ENCODE measurements at regions not wholly inside any gene's neighbourhood (a gene's known extent, or its start where the extent isn't known, plus 50 kb on each side); places are given as distances from the start of the nearest gene placed in this dataset.
"Not testable (repeated sequence)": the region's sequence is repeated elsewhere in the genome, so short reads cannot be mapped to it uniquely, and the experiment has no call there.

DNA sequence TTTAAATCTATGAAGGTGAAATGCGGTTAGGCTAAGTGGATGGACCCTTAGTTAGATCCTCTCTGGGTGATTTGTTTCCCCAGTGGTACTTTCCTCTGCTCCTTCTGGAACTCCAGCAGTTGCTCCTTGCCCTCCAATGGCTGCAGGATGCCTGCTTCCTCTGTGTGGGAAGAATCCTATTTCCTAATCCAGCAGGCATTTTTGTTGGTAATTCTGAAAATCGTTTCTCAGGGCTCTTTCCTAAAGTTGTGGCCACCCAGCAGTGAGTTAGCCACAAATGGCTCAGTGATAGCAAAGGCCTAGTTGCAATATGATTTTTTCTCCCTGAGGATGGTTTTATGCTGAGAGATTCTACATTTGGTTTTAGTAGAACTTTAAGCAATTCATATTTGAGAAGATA lies 332.3 kb upstream of the C2CD4B start:
- intact Hi-C loops (cut with micrococcal nuclease) = no loop called here

DNA sequence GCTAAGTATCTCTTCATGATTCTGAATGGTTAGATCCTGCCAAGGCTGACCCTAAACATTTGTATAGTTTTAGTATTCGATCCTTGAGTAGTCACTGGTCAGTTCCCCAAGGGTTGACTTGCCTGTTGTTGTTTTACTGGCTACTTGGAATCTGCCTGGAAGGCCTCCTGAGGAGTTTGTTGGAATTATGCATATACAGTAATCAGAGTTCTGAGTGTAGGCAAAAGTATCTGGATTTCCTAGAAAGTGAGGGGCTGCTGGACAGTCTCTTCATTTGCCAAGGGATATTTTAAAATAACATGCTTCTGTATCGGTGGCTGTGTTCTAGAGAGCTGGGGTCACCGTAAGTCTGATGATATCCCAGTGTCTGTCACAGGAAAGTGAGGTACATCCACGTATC lies 333.2 kb upstream of the C2CD4B start:
- intact Hi-C loops (cut with micrococcal nuclease) = no loop called here

DNA sequence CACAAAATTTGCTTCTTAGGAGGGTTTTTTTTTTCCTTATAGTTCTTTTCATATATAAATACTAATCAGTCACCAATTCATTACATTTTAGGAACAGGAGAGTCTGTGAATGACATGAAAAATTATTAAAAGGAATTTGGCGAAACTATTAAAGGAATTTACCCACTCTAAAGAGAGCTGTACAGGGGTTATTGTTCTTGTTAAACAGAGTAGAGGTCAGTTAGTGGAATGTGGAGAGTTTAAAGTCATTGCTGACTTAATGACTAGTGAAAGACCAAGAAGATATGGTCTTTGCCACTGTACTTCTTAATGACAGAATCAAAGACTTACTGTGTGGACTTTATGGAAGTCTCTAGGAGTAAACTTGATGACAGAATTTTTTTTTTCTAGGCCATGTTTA lies 333.6 kb upstream of the C2CD4B start:
- intact Hi-C loops (cut with micrococcal nuclease) = no loop called here

DNA sequence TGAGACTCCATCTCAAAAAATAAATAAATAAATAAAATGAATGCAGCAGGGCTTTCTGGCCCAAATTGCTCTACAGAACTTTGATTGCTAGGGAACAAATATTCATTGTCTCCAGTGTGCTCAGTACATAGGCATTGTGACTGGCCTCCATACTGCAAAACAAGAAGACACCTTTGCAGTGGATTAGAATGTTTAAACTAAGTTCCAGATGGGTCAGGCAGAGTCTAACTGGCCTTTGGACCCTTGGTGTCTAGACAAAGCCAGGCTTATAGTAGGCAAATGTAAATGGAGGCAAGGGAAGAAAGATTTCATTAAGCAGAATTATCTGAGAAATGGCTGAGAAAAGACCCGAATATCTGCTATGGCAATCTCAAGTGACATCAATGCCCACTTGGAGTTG lies 335.2 kb upstream of the C2CD4B start:
- intact Hi-C loops (cut with micrococcal nuclease) = no loop called here

DNA sequence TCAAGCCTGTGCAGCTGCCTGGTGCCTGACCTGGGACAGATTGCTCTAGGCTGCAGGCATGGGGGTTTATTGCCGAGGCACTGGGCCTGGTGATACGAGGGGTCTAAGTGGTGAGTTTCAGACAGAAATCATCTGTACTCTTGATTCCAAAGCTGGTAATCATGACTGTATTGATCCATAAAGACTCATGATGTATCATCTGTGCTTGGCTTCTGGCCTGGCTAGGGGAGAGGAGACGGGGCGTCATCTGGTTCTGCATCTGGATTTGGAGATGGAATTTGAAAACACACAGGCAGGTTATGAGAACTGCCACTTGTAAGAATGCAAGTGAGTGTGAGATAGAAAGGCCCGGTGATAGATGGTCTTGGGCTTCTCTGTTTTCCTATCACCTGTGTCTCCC lies 337.4 kb upstream of the C2CD4B start:
- intact Hi-C loops (cut with micrococcal nuclease) = no loop called here

DNA sequence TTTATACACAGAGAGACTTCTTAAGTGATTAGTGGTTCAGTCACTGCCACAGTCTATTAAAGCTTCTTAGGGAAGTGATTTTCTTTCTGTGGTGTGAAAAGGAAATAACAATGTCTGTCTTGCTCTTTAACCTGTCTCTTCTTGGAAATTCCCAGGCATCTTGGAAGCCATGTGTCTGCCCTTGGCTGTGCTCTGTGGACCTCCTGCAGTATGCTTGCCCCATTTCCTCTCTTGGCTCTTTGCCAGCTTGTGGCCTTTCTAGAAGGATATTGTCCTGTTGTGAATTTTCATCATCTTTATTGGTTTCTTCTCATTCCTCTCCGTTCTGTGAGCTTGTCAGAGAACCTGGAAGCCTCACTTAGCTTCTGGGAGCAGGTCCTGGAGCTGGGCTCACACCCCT lies 338.4 kb upstream of the C2CD4B start:
- intact Hi-C loops (cut with micrococcal nuclease) = no loop called here

DNA sequence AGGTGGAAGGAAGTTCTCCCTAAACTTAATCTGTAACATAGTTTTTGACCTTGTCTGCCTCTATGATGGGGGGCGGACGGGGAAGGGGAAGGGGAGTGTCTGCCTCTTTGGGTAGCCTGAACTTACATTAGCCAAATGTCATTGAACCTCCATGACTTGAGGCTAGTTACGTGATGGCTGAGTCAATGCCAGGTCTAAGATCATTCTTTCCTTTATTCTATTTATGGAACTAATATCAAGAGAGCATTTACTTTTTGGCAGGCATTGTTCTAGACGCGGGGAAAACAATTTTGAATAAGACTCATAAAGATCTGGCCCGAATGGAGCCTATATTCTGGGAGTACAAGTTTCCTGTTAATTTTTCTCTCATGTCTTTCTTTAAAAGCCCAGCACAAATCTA lies 340.7 kb upstream of the C2CD4B start:
- intact Hi-C loops (cut with micrococcal nuclease) = no loop called here

DNA sequence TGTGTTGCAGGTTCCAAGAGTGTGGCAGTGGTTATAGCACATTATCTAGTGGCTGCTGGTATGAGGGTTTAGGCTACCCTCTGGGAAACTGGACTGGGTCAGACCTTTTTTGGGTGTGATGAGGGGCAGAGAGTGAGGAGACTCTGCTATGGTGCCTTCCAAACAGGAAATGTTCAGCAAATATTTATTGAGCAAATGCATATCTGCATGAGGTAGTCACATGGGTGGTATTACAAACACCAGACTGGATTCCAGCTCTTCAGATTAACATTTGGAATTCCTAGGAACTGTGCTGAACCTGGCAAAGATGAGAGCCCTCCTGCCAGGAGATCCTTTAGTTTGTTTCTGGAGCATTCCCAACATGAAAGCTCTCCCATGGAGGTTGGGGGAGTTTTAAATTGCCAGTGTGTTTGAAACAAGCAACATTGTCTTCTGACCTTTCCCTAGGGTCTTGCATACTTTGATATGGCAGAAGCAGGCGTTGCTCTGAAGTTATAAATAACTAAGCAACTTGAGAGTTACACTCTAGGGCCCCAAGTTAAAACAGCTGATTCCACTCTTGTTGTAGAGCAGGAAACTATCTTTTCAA lies 341.2 kb upstream of the C2CD4B start:
- intact Hi-C loops (cut with micrococcal nuclease) = no loop called here

DNA sequence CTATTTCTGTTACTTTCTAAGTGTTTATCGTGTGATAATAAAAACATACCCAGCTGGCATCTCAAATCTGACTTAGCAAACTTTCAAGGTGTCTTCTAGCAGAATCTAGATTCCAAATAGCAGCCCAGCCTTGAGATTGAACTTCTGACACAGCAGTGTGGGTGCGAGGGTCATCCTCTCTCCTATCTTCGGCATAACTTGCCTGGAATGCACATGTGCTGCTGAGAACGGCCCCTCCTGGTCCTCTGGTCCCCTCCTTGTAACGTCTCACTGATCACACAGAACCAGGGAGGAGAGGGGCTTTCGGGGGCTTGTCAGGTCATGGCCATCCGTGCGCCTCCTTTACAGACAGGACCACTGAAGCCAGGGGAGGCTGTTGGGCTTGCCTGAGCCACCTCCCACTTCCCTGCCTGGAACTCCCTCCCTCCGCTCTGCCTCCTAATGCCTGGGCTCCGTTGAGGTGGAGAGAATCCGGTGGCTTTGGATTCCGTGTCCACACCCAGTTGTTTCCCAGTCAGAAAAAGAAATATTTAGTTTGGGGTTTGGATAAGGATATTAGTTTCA lies 344.4 kb upstream of the C2CD4B start:
- intact Hi-C loops (cut with micrococcal nuclease) = no loop called here

DNA sequence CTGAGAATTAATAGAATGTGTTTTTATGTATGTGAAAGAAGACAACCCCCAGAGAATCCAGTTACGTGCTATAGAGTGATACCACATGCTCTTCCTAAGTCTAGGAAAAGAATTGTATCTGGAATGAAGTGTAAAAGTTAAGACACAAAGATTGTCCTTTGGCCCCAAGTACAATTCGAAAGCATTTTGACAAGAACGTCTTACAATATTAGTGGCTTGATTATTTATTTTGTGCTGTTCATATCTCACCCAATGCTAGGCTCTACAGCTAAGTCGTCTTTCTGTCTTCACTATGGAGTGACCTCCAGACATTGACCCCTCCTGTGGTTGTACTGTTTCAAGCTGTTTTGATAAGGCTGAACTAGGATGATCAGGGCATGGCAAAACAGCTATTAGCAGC lies 345.7 kb upstream of the C2CD4B start:
- intact Hi-C loops (cut with micrococcal nuclease) = no loop called here

DNA sequence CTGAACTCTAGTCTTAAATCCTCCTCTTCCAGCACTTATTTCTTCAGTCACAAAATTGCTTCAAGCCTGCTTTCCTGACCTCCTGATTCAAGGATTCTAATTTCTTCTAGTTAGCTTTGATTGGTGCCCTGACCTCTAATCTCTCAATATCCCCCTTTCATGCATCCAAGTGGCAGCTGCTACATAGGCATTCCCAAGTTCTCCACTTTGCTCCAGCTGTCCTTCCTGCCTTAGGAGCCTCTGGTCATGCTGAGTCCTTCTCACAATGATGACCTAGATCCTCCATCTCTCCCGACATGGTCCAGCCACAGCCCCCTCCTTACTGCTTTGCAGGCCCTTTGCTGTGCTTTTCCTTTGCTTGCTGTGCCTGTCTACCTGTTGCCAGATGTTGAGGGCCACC lies 347.8 kb upstream of the C2CD4B start:
- intact Hi-C loops (cut with micrococcal nuclease) = no loop called here

DNA sequence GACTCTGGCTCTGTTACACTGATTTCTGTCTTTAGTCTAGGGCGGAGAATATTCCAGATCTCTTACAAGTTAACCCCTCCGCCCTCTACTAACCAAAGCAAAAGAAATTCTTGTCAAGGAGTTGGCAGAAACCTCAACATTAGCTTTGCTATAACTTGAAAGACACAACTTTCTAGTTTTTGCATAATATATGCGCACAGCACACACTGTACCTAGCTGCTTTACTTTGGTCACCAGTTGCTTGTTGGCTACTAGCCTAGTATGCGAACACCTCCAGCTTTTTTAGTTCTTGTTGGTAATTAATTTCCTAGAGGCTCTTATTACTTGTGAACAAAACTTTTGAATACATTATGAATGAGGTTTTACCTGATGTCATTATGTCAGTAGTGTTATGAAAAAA lies 348.8 kb upstream of the C2CD4B start:
- intact Hi-C loops (cut with micrococcal nuclease) = no loop called here

DNA sequence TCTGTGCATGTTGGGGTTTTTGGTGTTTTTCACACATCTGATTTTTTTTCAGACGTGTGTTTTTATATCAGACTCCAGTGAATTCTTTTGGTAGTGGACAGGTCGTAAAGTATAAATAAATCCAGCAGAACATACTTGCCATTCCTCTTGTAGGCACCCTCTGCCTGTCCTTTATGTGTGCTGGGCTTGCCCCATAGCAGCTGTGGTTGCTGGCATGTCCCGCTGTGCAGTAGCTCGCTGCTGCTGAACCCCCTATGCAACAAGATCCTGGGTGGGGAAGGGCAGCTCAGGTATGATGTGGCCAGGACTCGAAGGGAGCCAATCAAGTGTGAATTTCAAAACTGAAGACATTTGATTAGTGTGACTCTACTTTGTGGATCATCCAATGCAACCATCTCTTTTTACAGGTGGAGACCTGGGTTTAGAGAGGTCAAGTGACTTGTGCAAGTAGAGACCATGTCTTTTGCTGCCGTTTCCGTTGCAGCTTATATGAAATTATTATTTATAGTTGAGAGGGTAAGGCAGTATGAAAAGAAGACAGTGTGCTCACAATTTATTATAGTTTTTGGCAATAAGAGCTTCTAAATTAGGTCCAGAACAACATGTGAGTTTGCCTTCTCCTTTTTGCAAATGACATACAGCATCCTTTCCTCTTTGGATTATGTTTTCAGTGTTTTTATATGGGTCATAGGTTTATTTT lies 350.8 kb upstream of the C2CD4B start:
- intact Hi-C loops (cut with micrococcal nuclease) = no loop called here

DNA sequence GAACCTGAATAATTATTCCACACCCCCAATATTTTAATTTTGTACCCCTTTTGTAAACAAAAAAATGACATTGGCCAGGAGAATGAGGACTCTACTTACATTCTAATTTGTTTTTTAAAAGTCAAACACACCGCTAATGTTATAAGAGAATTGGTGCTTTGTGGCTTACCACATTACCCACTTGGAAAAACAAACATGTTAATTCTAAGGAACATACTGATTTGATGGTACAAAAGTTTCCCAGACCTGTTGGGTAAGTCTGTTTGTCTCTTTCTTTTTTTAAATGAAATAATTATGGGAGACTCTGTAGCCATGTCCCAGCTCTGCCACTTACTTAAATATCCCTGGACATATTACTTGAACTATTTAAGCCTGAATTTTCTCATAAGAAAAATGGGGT lies 352.5 kb upstream of the C2CD4B start:
- intact Hi-C loops (cut with micrococcal nuclease) = no loop called here

DNA sequence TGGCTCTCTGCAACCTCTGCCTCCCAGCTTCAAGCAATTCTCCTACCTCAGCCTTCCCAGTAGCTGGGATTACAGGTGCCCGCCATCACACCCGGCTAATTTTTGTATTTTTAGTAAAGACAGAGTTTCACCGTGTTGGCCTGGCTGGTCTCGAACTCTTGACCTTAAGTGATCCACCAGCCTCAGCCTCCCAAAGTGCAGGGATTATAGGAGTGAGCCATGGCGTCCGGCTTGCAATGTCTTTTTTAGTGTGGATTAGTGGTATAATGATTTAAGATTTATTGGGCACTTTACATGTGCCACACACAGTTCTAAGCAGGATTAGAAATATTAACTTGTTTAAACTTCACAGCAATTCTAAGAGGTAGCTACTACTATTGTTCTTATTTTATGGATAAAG lies 353.6 kb upstream of the C2CD4B start:
- intact Hi-C loops (cut with micrococcal nuclease) = not testable (repeated sequence)

DNA sequence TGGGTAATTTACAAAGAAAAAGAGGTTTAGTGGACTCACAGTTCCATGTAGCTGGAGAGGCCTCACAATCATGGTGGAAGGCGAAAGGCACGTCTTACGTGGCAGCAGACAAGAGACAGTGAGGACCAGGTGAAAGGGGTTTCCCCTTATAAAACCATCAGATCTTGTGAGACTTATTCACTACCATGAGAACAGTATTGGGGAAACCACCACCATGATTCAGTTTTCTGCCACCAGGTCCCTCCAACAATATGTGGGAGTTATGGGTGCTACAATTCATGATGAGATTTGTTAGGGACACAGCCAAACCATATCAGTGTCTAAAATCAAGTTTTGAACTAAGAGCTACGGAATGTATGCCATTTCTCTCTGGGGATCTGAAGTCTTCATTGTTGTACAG lies 354.8 kb upstream of the C2CD4B start:
- intact Hi-C loops (cut with micrococcal nuclease) = no loop called here

DNA sequence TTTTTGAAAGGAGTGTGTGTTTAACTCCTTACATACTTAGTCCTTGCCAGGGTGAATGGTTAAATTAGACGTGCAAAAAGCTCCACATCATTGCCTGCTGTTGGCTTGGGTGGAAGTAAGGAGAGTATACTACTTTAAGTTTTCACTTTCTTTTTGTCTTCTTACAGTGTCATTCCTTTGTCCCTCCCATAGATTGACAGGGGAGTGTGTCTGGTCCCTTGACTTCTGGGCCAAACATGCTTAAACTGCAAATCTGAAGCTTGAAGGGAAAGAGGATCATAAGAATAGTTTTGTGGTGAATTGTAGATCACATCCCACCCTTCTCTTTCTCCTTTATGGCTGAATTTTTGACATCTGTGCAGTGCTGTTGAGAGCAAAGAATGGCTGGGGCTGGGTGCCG lies 355.8 kb upstream of the C2CD4B start:
- intact Hi-C loops (cut with micrococcal nuclease) = no loop called here

DNA sequence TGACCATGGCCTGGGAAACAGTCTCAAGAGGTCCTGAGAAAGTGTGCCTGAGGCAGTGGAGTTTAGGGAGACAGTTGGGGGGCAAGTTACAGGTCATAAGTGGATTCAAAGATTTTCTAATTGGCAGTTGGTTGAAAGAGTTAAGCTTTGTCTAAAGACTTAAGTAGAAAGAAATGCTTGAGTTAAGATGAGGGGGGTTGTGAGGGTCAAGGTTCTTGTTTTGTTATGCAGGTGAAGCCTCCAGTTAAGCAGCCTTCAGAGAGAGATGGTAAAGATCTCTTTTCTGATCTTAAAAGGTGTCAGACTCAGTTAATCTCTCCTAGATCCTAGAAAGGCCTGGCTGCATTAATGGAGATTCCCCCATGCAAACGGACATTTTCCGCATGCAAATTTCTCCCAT lies 356.3 kb upstream of the C2CD4B start:
- intact Hi-C loops (cut with micrococcal nuclease) = no loop called here

DNA sequence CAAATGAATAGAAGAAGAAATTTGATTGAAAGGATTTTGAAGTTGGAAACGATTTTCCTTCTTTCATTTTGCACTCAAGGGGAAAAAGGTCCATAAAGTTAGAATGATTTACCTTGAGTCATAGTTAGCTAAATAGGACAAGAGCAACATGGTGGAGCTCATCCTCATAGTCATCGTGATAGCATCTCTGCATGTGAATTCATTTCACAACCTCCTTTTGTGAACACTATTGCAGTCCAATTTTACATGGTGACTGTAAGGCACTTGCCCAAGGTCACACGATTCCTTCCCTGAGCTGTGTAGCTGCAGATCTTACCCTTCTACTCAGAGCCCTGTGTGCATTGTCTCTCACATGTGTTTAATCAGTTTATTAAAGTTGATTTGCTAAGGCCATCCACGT lies 359.8 kb upstream of the C2CD4B start:
- intact Hi-C loops (cut with micrococcal nuclease) = no loop called here

DNA sequence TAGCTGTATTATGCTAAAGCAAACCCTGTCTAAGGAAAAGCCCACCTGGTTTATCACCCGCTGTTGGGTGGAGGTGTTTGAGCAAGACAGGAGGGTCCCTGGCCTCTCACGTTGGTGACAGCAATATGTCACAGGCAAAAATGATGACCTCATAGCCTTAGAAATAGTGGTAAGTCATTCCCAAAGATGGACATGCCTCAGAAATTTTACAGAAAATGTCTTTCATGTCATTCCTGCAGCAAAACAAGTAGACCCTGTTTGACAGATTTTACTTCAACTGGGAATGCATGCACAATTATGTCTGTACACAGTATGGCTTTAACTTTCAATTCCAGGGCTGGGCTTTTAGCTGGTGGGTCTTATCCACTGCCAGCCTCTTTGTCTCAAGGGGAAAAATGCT lies 362.3 kb upstream of the C2CD4B start:
- intact Hi-C loops (cut with micrococcal nuclease) = no loop called here

DNA sequence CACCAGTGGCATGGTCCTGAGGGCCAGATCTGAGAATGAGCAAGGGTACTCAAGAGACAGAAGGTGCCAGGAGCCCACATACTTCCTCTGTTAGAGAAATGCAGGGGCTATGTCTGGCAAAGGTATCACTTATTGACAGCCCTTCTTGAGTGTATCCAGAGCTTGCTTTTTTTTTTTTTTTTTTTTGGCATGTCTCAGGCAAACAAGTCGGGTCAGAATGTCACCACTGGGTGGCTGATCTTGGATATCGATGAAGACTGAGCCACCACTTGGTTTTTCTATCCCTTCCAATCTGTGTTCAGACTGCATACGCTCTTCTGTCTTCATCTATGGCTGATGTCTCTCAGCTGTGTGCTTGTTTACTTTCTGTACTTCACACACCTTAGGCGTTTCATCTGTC lies 363.4 kb upstream of the C2CD4B start:
- intact Hi-C loops (cut with micrococcal nuclease) = no loop called here

DNA sequence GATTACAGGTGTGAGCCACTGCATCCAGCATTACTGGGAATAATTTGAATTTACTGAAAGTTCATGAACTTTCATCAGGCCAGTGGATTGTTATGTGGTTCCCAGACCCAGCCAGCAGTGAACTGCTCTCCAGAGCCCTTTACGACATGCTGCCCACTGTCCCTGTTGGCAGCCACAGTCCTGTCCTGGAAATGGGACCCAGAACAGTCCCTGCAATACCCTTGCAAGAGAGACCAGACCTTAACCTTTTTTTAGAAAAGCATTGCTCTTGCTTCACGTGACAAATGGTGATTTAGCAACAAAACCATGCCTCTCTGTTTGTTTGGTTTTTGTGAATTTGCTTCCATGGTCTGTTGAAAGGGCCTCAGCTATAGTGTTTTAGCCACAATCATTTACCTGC lies 367.3 kb upstream of the C2CD4B start:
- intact Hi-C loops (cut with micrococcal nuclease) = no loop called here

DNA sequence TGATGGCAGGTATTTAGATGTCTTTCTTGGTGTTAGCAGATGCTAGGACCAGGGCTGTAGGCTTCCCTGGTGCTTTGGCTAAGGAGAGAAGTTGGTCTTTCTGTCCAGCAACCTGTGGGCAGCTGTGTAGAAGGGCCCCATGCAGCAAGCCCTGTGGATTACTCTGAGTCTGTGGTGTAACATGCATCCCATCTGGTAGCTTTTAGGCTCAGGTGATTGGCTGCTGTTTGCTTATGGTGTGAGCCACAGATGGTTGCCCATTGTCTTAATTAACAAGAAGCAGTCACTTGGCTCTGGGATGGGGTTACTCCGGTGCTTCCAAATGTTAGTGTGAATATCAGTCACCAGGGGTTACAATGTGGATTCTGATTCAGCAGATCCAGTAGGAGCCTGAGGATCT lies 368.6 kb upstream of the C2CD4B start:
- intact Hi-C loops (cut with micrococcal nuclease) = no loop called here
